ENCODE measurements at regions not wholly inside any gene's neighbourhood (a gene's known extent, or its start where the extent isn't known, plus 50 kb on each side); places are given as distances from the start of the nearest gene placed in this dataset.
"Not testable (repeated sequence)": the region's sequence is repeated elsewhere in the genome, so short reads cannot be mapped to it uniquely, and the experiment has no call there.

DNA sequence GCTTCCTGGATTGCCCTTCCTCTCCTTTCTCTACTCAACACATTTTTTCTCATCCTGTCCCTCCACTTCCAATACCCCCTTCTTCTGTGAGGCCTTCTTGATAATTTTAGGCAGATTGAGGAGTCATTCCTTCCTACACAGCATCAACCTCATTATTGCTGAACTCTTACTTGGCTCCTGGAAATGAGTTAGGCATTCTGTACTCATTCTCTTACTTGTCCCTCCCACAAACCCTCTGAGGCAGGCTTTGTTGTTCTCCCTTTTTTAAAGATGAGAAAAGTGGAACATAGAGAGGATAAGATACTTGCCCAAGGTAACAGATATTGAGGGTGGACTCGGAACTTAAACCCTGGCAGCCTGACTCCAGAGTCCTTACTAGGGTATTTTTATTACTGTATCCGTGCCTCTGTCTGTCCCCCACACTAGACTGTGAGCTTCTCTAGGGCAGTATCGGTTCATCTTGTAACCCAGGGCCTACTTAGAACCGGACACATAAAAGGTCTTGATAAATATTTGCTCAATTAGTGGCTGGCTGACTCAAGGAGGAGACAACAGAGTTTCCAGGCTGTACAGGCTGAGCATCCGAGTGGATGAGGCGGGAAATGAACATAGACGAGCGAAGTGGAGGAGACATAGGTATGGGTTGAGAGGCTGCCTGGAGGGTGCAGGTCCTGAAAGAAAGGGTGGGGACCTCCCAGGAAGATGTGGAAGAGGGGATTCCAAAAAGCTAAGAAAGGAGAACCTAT lies 148.7 kb upstream of the ATP2B2 start:
- Histone ChIP-seq H4K5ac (ENCODE audit: low read length) (no peak overlapping the region), H3K79me2 (ENCODE audit: control insufficient read depth, insufficient read depth, low read length) (no peaks in the 10 kb centered on the region), H3K23ac (ENCODE audit: low read length) (no peak overlapping the region), H2BK5ac (ENCODE audit: low read length) (no peak overlapping the region), H3K4ac (ENCODE audit: low read depth, low read length) (no peak overlapping the region), H2BK120ac (ENCODE audit: low read depth, low read length) (no peak overlapping the region), H3K27me3 (ENCODE audit: insufficient read depth, low read length, poor library complexity) (no peaks in the 10 kb centered on the region), H3K9ac (ENCODE audit: low read length) (no peak overlapping the region), H3K56ac (ENCODE audit: low read length) (no peak overlapping the region), H2AK5ac (ENCODE audit: low read length) (no peak overlapping the region), H3K18ac (ENCODE audit: low read length) (no peak overlapping the region), H4K8ac (ENCODE audit: low read depth, low read length) (no peak overlapping the region), H3K4me2 (ENCODE audit: low read length) (no peak overlapping the region), H2BK15ac (replicated peaks; ENCODE audit: low read depth) (no peak overlapping the region), H3K4me1 (ENCODE audit: control insufficient read depth, low read depth, low read length) (no peaks in the 10 kb centered on the region), H3K79me1 (ENCODE audit: low read length) (no peaks in the 10 kb centered on the region), H3K4me3 (ENCODE audit: low read length) (no peak overlapping the region), H3K27ac (ENCODE audit: low read depth, low read length) (no peak overlapping the region), H3K36me3 (ENCODE audit: control insufficient read depth, insufficient read depth, low read length) (no peaks in the 10 kb centered on the region)
- no CpG with 5 or more reads among the region's 8 CpGs for WGBS (ENCODE audit: extremely low coverage, insufficient coverage, low lambda C conversion rate)
- DNase-seq, result no peak

DNA sequence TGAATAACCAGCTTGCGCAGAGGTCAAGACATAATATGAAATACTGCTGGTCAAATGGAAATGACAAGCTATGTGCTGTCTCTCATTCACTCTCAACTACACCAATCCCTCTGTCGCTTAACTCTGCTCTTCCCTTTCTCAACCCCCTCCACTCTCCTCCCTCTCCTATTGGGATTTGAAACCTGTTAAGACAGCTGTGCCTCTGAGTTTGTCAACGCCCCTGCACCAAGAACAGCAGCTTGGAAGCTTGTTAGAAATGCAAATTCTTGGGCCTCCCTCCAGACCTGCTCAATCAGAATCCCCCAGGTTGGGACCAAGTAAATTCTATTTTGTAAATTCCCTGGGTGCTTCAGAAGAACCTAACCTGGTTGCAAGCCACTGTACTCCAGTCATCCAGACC lies 149.7 kb upstream of the ATP2B2 start:
- DNase-seq, result no peak
- Histone ChIP-seq H3K18ac (ENCODE audit: low read length) (no peak overlapping the region), H3K23ac (ENCODE audit: low read length) (no peak overlapping the region)

DNA sequence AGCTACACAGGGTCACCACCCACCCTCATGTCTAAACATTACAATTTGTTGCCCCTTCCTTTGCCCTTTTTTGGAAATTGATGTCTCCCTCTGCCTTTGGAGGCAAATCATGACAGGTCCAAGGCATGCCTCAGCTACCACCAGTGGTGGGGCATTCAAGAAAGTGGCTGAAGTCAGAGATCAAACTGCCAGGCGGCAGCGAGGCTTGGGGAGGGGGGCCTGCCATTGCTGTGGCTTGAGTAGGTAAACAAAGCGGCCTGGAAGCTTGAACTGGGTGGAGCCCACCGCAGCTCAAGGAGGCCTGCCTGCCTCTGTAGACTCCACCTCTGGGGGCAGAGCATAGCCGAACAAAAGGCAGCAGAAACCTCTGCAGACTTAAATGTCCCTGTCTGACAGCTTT lies 152.0 kb upstream of the ATP2B2 start:
- DNase-seq; H3K23ac ChIP-seq (ENCODE audit: low read length); H2BK5ac ChIP-seq (ENCODE audit: low read length); H3K4me2 ChIP-seq (ENCODE audit: low read length); H3K27ac ChIP-seq (ENCODE audit: low read depth, low read length); H3K56ac ChIP-seq (ENCODE audit: low read length); H4K5ac ChIP-seq (ENCODE audit: low read length); H3K79me2 ChIP-seq (ENCODE audit: control insufficient read depth, insufficient read depth, low read length); H2AK5ac ChIP-seq (ENCODE audit: low read length); H3K4me1 ChIP-seq (ENCODE audit: control insufficient read depth, low read depth, low read length); H3K4me3 ChIP-seq (ENCODE audit: low read length); H3K79me1 ChIP-seq (ENCODE audit: low read length); H3K27me3 ChIP-seq (ENCODE audit: insufficient read depth, low read length, poor library complexity); H3K4ac ChIP-seq (ENCODE audit: low read depth, low read length); H3K36me3 ChIP-seq (ENCODE audit: control insufficient read depth, insufficient read depth, low read length); H2BK15ac ChIP-seq (replicated peaks; ENCODE audit: low read depth); H2BK120ac ChIP-seq (ENCODE audit: low read depth, low read length); H4K8ac ChIP-seq (ENCODE audit: low read depth, low read length); H3K18ac ChIP-seq (ENCODE audit: low read length); H3K9ac ChIP-seq (ENCODE audit: low read length): not testable (repeated sequence)
- WGBS (ENCODE audit: extremely low coverage, insufficient coverage, low lambda C conversion rate), result no CpG with 5 or more reads among the region's 5 CpGs

More for the DNA sequence above, 149.7 kb upstream of the ATP2B2 start:
- Histone ChIP-seq H3K36me3 (ENCODE audit: control insufficient read depth, insufficient read depth, low read length) (no peaks in the 10 kb centered on the region), H2BK5ac (ENCODE audit: low read length) (no peak overlapping the region), H3K4me2 (ENCODE audit: low read length) (no peak overlapping the region), H3K56ac (ENCODE audit: low read length) (no peak overlapping the region), H3K4me1 (ENCODE audit: control insufficient read depth, low read depth, low read length) (no peaks in the 10 kb centered on the region), H2BK15ac (replicated peaks; ENCODE audit: low read depth) (no peak overlapping the region), H4K8ac (ENCODE audit: low read depth, low read length) (no peak overlapping the region), H3K4me3 (ENCODE audit: low read length) (no peak overlapping the region), H3K79me1 (ENCODE audit: low read length) (no peaks in the 10 kb centered on the region), H3K4ac (ENCODE audit: low read depth, low read length) (no peak overlapping the region), H3K27ac (ENCODE audit: low read depth, low read length) (no peak overlapping the region), H3K27me3 (ENCODE audit: insufficient read depth, low read length, poor library complexity) (no peaks in the 10 kb centered on the region), H3K9ac (ENCODE audit: low read length) (no peak overlapping the region), H3K79me2 (ENCODE audit: control insufficient read depth, insufficient read depth, low read length) (no peaks in the 10 kb centered on the region), H2BK120ac (ENCODE audit: low read depth, low read length) (no peak overlapping the region), H4K5ac (ENCODE audit: low read length) (no peak overlapping the region), H2AK5ac (ENCODE audit: low read length) (no peak overlapping the region)
- no CpG with 5 or more reads among the region's 3 CpGs for WGBS (ENCODE audit: extremely low coverage, insufficient coverage, low lambda C conversion rate)

DNA sequence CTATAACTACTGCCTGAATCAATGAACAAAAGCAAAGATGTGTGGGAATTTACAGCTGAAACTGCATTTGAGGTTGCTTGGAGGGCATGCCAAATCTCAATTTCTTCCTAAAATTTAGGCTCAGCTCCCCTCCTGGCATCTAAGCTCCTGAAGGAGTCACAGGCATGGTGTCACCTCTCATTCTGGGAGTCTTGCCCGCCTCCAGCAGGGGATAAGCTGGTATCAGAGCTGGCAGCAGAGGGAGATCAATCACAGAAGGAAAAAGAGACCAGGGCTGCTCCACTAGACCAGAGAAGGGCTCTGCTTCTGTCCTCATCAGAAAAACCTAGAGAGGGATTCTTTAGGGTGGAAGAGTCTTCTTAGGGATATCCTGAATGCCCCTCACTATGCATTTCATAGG lies 150.4 kb upstream of the SLC6A11 start:
- Histone ChIP-seq H3K36me3 (ENCODE audit: control insufficient read depth, insufficient read depth, low read length) (no peaks in the 10 kb centered on the region), H3K27ac (ENCODE audit: low read depth, low read length) (no peak overlapping the region), H3K56ac (ENCODE audit: low read length) (no peak overlapping the region), H3K4me2 (ENCODE audit: low read length) (no peak overlapping the region), H4K5ac (ENCODE audit: low read length) (no peak overlapping the region), H3K9ac (ENCODE audit: low read length) (no peak overlapping the region), H2AK5ac (ENCODE audit: low read length) (no peak overlapping the region), H3K79me1 (ENCODE audit: low read length) (no peaks in the 10 kb centered on the region), H2BK5ac (ENCODE audit: low read length) (no peak overlapping the region), H3K79me2 (ENCODE audit: control insufficient read depth, insufficient read depth, low read length) (no peaks in the 10 kb centered on the region), H3K27me3 (ENCODE audit: insufficient read depth, low read length, poor library complexity) (no peaks in the 10 kb centered on the region), H2BK15ac (replicated peaks; ENCODE audit: low read depth) (no peak overlapping the region), H3K23ac (ENCODE audit: low read length) (no peak overlapping the region), H3K18ac (ENCODE audit: low read length) (no peak overlapping the region), H3K4me1 (ENCODE audit: control insufficient read depth, low read depth, low read length) (no peaks in the 10 kb centered on the region), H3K4me3 (ENCODE audit: low read length) (no peak overlapping the region), H2BK120ac (ENCODE audit: low read depth, low read length) (no peak overlapping the region), H3K4ac (ENCODE audit: low read depth, low read length) (no peak overlapping the region), H4K8ac (ENCODE audit: low read depth, low read length) (no peak overlapping the region)
- no CpG with 5 or more reads among the region's 1 CpG for WGBS (ENCODE audit: extremely low coverage, insufficient coverage, low lambda C conversion rate)
- no peak for DNase-seq

DNA sequence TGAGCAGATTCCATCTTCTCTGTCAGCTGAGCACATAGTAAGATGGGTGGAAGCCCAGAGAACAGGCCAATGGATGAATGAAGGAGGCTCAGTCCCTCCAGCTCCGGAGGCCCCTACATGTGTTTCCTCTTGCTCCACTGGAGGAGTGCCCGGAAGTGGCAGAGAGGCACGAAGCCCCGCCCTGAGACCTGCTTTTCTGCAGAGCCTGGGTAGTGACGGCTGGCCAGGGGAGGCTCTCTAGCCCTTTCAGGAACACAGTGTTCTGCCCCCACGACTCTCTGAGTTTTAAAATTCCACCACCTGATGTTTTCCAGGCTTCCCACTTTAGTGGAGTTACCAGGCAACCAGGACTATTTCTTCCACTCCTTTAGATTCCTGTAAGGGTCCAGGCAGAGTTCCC lies 149.4 kb upstream of the SLC6A11 start:
- Histone ChIP-seq H3K4me2 (ENCODE audit: low read length) (no peak overlapping the region), H2BK120ac (ENCODE audit: low read depth, low read length) (no peak overlapping the region), H3K27ac (ENCODE audit: low read depth, low read length) (no peak overlapping the region), H3K36me3 (ENCODE audit: control insufficient read depth, insufficient read depth, low read length) (no peaks in the 10 kb centered on the region), H2BK15ac (replicated peaks; ENCODE audit: low read depth) (no peak overlapping the region), H4K8ac (ENCODE audit: low read depth, low read length) (no peak overlapping the region), H3K27me3 (ENCODE audit: insufficient read depth, low read length, poor library complexity) (no peaks in the 10 kb centered on the region), H3K56ac (ENCODE audit: low read length) (no peak overlapping the region), H3K23ac (ENCODE audit: low read length) (no peak overlapping the region), H2AK5ac (ENCODE audit: low read length) (no peak overlapping the region), H3K9ac (ENCODE audit: low read length) (no peak overlapping the region), H2BK5ac (ENCODE audit: low read length) (no peak overlapping the region), H3K79me1 (ENCODE audit: low read length) (no peaks in the 10 kb centered on the region), H3K4ac (ENCODE audit: low read depth, low read length) (no peak overlapping the region), H3K4me3 (ENCODE audit: low read length) (no peak overlapping the region), H3K4me1 (ENCODE audit: control insufficient read depth, low read depth, low read length) (no peaks in the 10 kb centered on the region), H3K18ac (ENCODE audit: low read length) (no peak overlapping the region), H4K5ac (ENCODE audit: low read length) (no peak overlapping the region), H3K79me2 (ENCODE audit: control insufficient read depth, insufficient read depth, low read length) (no peaks in the 10 kb centered on the region)
- WGBS (ENCODE audit: extremely low coverage, insufficient coverage, low lambda C conversion rate), result no CpG with 5 or more reads among the region's 6 CpGs
- no peak for DNase-seq

DNA sequence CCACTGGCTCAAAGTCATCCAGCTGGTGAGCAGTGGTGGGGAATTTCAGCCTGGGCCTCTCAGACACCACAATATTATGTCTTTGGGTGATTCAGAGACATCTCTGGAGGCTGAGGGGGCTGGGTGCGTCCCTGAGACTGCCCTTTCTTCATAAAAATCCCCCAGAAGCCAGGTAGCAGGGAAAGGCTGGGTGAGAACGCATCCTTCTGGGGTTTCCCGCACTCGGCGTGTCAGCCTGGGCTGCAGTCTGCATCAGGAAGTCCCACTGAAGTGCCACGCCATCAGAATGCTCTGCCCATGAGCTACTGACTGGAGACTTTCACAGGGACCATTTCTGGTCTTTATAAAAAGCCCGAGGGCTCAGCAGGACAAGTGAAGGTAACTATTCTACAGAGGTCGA lies 148.8 kb upstream of the SLC6A11 start:
- no peaks in the 10 kb centered on the region for H3K79me2 ChIP-seq (ENCODE audit: control insufficient read depth, insufficient read depth, low read length)
- WGBS (ENCODE audit: extremely low coverage, insufficient coverage, low lambda C conversion rate), result no CpG with 5 or more reads among the region's 8 CpGs
- H2BK15ac ChIP-seq (replicated peaks; ENCODE audit: low read depth), result no peak overlapping the region
- no peaks in the 10 kb centered on the region for H3K27me3 ChIP-seq (ENCODE audit: insufficient read depth, low read length, poor library complexity)
- no peak overlapping the region for H3K9ac ChIP-seq (ENCODE audit: low read length)
- no peak overlapping the region for H3K27ac ChIP-seq (ENCODE audit: low read depth, low read length)
- no peaks in the 10 kb centered on the region for H3K36me3 ChIP-seq (ENCODE audit: control insufficient read depth, insufficient read depth, low read length)
- no peak overlapping the region for H2BK5ac ChIP-seq (ENCODE audit: low read length)
- no peaks in the 10 kb centered on the region for H3K4me1 ChIP-seq (ENCODE audit: control insufficient read depth, low read depth, low read length)
- no peak overlapping the region for H4K5ac ChIP-seq (ENCODE audit: low read length)
- H3K18ac ChIP-seq (ENCODE audit: low read length), result no peak overlapping the region
- no peaks in the 10 kb centered on the region for H3K79me1 ChIP-seq (ENCODE audit: low read length)
- H3K23ac ChIP-seq (ENCODE audit: low read length), result no peak overlapping the region
- no peak overlapping the region for H3K56ac ChIP-seq (ENCODE audit: low read length)
- no peak overlapping the region for H2BK120ac ChIP-seq (ENCODE audit: low read depth, low read length)
- no peak overlapping the region for H3K4me3 ChIP-seq (ENCODE audit: low read length)
- no peak overlapping the region for H2AK5ac ChIP-seq (ENCODE audit: low read length)
- H3K4me2 ChIP-seq (ENCODE audit: low read length), result no peak overlapping the region
- no peak overlapping the region for H4K8ac ChIP-seq (ENCODE audit: low read depth, low read length)
- no peak overlapping the region for H3K4ac ChIP-seq (ENCODE audit: low read depth, low read length)
- DNase-seq, result no peak
